ENCODE measurements at regions not wholly inside any gene's neighbourhood (a gene's known extent, or its start where the extent isn't known, plus 50 kb on each side); places are given as distances from the start of the nearest gene placed in this dataset.

- no peak for DNase-seq
Measured at GRCh38 chr6:126764671-126765070, 353.8 kb upstream of the RSPO3 start.

- DNase-seq = no peak
Measured at GRCh38 chr6:126766820-126767219, 351.7 kb upstream of the RSPO3 start.

GRCh38 chr6:126767711-126768110, 350.8 kb upstream of the RSPO3 start:
- no peak for DNase-seq

GRCh38 chr6:126770176-126770575, 348.3 kb upstream of the RSPO3 start:
- no peak for DNase-seq

GRCh38 chr6:126773112-126773805, 345.2 kb upstream of the RSPO3 start:
- DNase-seq = peak; percentile 59

GRCh38 chr6:126779331-126779730, 339.1 kb upstream of the RSPO3 start:
- no peak for DNase-seq

- no peak for DNase-seq
Measured at GRCh38 chr6:126781582-126781981, 336.9 kb upstream of the RSPO3 start.

GRCh38 chr6:126784161-126784790, 334.2 kb upstream of the RSPO3 start:
- peak; percentile 7 for DNase-seq

GRCh38 chr6:126786262-126786661, 332.2 kb upstream of the RSPO3 start:
- peak; percentile 62 for DNase-seq

- DNase-seq = no peak
Measured at GRCh38 chr6:126787635-126788034, 330.8 kb upstream of the RSPO3 start.

GRCh38 chr6:126788861-126789365, 329.6 kb upstream of the RSPO3 start:
- no peak for DNase-seq

GRCh38 chr6:126792340-126793085, 326.0 kb upstream of the RSPO3 start:
- DNase-seq = no peak

GRCh38 chr6:126795161-126795560, 323.3 kb upstream of the RSPO3 start:
- DNase-seq = peak; percentile 8

GRCh38 chr6:126797981-126798380, 320.5 kb upstream of the RSPO3 start:
- peak; percentile 49 for DNase-seq

GRCh38 chr6:126803769-126804168, 314.7 kb upstream of the RSPO3 start:
- DNase-seq = no peak

- peak; percentile 60 for DNase-seq
Measured at GRCh38 chr6:126804332-126805064, 314.0 kb upstream of the RSPO3 start.

- DNase-seq = peak; percentile 73
Measured at GRCh38 chr6:126805861-126806260, 312.6 kb upstream of the RSPO3 start.

- peak; percentile 22 for DNase-seq
Measured at GRCh38 chr6:126807876-126808275, 310.6 kb upstream of the RSPO3 start.

- DNase-seq = peak; percentile 47
Measured at GRCh38 chr6:126811321-126811720, 307.1 kb upstream of the RSPO3 start.

- no peak for DNase-seq
Measured at GRCh38 chr6:126812010-126812409, 306.5 kb upstream of the RSPO3 start.

- peak; percentile 25 for DNase-seq
Measured at GRCh38 chr6:126812651-126813050, 305.8 kb upstream of the RSPO3 start.

GRCh38 chr6:126820634-126821033, 297.8 kb upstream of the RSPO3 start:
- DNase-seq = no peak

- no peak for DNase-seq
Measured at GRCh38 chr6:126821706-126822105, 296.8 kb upstream of the RSPO3 start.
